ENCODE measurements at regions not wholly inside any gene's neighbourhood (a gene's known extent, or its start where the extent isn't known, plus 50 kb on each side); places are given as distances from the start of the nearest gene placed in this dataset.

- TF ChIP-seq FOXM1 (IDR thresholded peaks at IDR 0.05; ENCODE audit: borderline replicate concordance, low read depth) (no peak), EGR1 (IDR thresholded peaks at IDR 0.05) (no peak), TEAD4 (IDR thresholded peaks at IDR 0.05) (no peak), REST (IDR thresholded peaks at IDR 0.05; ENCODE audit: low read depth) (no peak), TAF1 (IDR thresholded peaks at IDR 0.05; ENCODE audit: low read depth) (no peak), CREB1 (IDR thresholded peaks at IDR 0.05; ENCODE audit: low read depth) (no peak), EP300 (IDR thresholded peaks at IDR 0.05; ENCODE audit: borderline replicate concordance) (no peak), USF1 (IDR thresholded peaks at IDR 0.05) (no peak), NFIC (IDR thresholded peaks at IDR 0.05) (no peak), YY1 (IDR thresholded peaks at IDR 0.05; ENCODE audit: low read depth) (no peak), CEBPB (IDR thresholded peaks at IDR 0.05) (no peak), TCF12 (IDR thresholded peaks at IDR 0.05; ENCODE audit: low read depth) (no peak), RAD21 (IDR thresholded peaks at IDR 0.05; ENCODE audit: low read depth) (no peak), MAX (IDR thresholded peaks at IDR 0.05) (no peak)
Measured at GRCh38 chr7:153576096-153576495, 476.1 kb upstream of the DPP6 start.

- TF ChIP-seq MAX (IDR thresholded peaks at IDR 0.05) (no peak), REST (IDR thresholded peaks at IDR 0.05; ENCODE audit: low read depth) (no peak), ZBTB7A (IDR thresholded peaks at IDR 0.05; ENCODE audit: low read depth) (no peak), RAD21 (IDR thresholded peaks at IDR 0.05; ENCODE audit: low read depth) (no peak), TEAD4 (IDR thresholded peaks at IDR 0.05) (no peak), EP300 (IDR thresholded peaks at IDR 0.05; ENCODE audit: borderline replicate concordance) (no peak), EGR1 (IDR thresholded peaks at IDR 0.05) (no peak), NFIC (IDR thresholded peaks at IDR 0.05) (no peak), USF1 (IDR thresholded peaks at IDR 0.05) (no peak), CEBPB (IDR thresholded peaks at IDR 0.05) (no peak), YY1 (IDR thresholded peaks at IDR 0.05; ENCODE audit: low read depth) (no peak), TAF1 (IDR thresholded peaks at IDR 0.05; ENCODE audit: low read depth) (no peak), CREB1 (IDR thresholded peaks at IDR 0.05; ENCODE audit: low read depth) (no peak), TCF12 (IDR thresholded peaks at IDR 0.05; ENCODE audit: low read depth) (no peak), FOXM1 (IDR thresholded peaks at IDR 0.05; ENCODE audit: borderline replicate concordance, low read depth) (no peak)
Measured at GRCh38 chr7:153581419-153581818, 470.8 kb upstream of the DPP6 start.

- TF ChIP-seq EP300 (IDR thresholded peaks at IDR 0.05; ENCODE audit: borderline replicate concordance) (no peak), CREB1 (IDR thresholded peaks at IDR 0.05; ENCODE audit: low read depth) (no peak), TEAD4 (IDR thresholded peaks at IDR 0.05) (no peak), USF1 (IDR thresholded peaks at IDR 0.05) (no peak), EGR1 (IDR thresholded peaks at IDR 0.05) (no peak), RAD21 (IDR thresholded peaks at IDR 0.05; ENCODE audit: low read depth) (no peak), CEBPB (IDR thresholded peaks at IDR 0.05) (no peak), NFIC (IDR thresholded peaks at IDR 0.05) (no peak), YY1 (IDR thresholded peaks at IDR 0.05; ENCODE audit: low read depth) (no peak), ZBTB7A (IDR thresholded peaks at IDR 0.05; ENCODE audit: low read depth) (no peak)
Measured at GRCh38 chr7:153584132-153584531, 468.1 kb upstream of the DPP6 start.

- TF ChIP-seq MAX (IDR thresholded peaks at IDR 0.05) (no peak), USF1 (IDR thresholded peaks at IDR 0.05) (no peak), FOXM1 (IDR thresholded peaks at IDR 0.05; ENCODE audit: borderline replicate concordance, low read depth) (no peak), NFIC (IDR thresholded peaks at IDR 0.05) (no peak), RAD21 (IDR thresholded peaks at IDR 0.05; ENCODE audit: low read depth) (no peak), TAF1 (IDR thresholded peaks at IDR 0.05; ENCODE audit: low read depth) (no peak), ZBTB7A (IDR thresholded peaks at IDR 0.05; ENCODE audit: low read depth) (no peak), CEBPB (IDR thresholded peaks at IDR 0.05) (no peak), YY1 (IDR thresholded peaks at IDR 0.05; ENCODE audit: low read depth) (no peak), EGR1 (IDR thresholded peaks at IDR 0.05) (no peak), TEAD4 (IDR thresholded peaks at IDR 0.05) (no peak)
Measured at GRCh38 chr7:153588586-153588985, 463.6 kb upstream of the DPP6 start.

- no peak for TF ChIP-seq TAF1 (IDR thresholded peaks at IDR 0.05; ENCODE audit: low read depth)
- no peak for TF ChIP-seq EP300 (IDR thresholded peaks at IDR 0.05; ENCODE audit: borderline replicate concordance)
- no peak for TF ChIP-seq REST (IDR thresholded peaks at IDR 0.05; ENCODE audit: low read depth)
- TF ChIP-seq CREB1 (IDR thresholded peaks at IDR 0.05; ENCODE audit: low read depth), result no peak
- TF ChIP-seq MAX (IDR thresholded peaks at IDR 0.05), result no peak
- TF ChIP-seq YY1 (IDR thresholded peaks at IDR 0.05; ENCODE audit: low read depth), result no peak
- TF ChIP-seq TCF12 (IDR thresholded peaks at IDR 0.05; ENCODE audit: low read depth), result no peak
Measured at GRCh38 chr7:153590136-153590535, 462.1 kb upstream of the DPP6 start.
